Right forelimb (tissue), 1 donor: ENCODE measurements at regions not wholly inside any gene's neighbourhood (a gene's known extent, or its start where the extent isn't known, plus 50 kb on each side); places are given as distances from the start of the nearest gene placed in this dataset.
"Not testable (repeated sequence)": the region's sequence is repeated elsewhere in the genome, so short reads cannot be mapped to it uniquely, and the experiment has no call there.

ENCODE experiments used
- DNase-seq: peaks from one replicate; pipeline ENCODE4 v3.0.0-alpha.2; 2018

- no peak for DNase-seq
Measured at GRCh38 chr1:38608202-38608864, 251.2 kb downstream of the RRAGC start.

GRCh38 chr1:38607526-38607925 is 252.0 kb downstream of the RRAGC start:
- no peak for DNase-seq

DNA sequence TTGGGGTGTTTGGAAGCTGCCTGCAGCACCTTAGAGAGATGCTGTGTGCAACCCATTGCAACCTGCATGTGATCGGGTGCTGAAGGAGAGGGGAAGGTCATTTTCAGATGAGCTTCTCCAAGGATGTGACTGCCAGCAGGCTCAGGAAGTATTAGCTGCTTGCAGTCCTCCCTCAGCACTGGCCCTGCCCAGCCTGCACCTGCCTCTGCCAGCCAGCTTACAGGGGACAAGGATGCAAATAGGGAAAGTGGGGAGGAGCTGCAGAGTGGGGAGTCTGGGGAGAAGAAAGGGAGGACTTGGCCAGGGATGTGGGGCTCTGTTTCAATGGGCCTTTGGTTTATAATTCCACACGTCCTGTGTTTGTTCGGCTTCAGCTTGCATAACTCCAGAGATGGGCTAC is 254.5 kb downstream of the RRAGC start:
- no peak for DNase-seq

DNA sequence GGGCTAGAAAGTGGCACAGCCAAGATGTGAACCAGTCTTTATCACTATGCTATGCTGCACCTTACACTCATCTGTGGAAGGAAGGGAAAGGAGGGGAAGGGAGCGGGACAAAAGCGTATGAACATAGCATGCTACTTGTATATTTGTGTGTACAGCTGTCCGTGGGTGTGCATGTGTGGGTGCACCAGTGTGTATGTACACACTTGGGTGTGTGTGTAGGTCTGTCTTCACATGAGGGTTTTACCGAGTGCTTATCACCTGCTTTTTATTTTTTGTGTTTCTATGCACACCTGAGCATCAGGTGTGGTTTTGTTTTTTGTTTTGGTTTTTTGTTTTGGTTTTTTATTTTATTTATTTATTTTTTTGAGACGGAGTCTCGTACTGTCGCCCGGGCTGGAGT is 255.7 kb downstream of the RRAGC start:
- no peak for DNase-seq

GRCh38 chr1:38600905-38601304 is 258.7 kb downstream of the RRAGC start:
- no peak for DNase-seq

GRCh38 chr1:38600286-38600685 is 259.3 kb downstream of the RRAGC start:
- no peak for DNase-seq

- no peak for DNase-seq
Measured at GRCh38 chr1:38598118-38598517, 261.5 kb downstream of the RRAGC start.

DNA sequence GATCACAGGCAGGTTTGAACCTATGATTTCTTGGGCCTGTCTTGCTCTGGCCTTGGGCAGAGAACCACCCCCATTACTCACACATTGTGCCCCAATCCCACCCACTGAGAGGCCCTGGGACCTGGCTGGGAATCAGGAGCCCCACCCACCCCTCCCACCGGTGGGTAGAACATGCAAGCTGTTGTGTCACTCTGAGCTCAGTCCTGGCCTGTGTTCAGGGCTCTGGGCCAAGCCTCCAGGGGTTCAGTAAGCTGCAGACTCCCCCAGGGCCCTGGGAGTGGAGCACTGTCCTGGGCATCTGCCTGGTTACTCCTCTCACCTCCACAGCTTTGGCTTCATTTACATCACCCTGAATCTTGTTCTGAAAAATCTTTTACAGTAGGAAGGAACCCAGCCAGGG is 270.5 kb downstream of the RRAGC start:
- DNase-seq: no peak

- no peak for DNase-seq
Measured at GRCh38 chr1:38587766-38588165, 271.8 kb downstream of the RRAGC start.

DNA sequence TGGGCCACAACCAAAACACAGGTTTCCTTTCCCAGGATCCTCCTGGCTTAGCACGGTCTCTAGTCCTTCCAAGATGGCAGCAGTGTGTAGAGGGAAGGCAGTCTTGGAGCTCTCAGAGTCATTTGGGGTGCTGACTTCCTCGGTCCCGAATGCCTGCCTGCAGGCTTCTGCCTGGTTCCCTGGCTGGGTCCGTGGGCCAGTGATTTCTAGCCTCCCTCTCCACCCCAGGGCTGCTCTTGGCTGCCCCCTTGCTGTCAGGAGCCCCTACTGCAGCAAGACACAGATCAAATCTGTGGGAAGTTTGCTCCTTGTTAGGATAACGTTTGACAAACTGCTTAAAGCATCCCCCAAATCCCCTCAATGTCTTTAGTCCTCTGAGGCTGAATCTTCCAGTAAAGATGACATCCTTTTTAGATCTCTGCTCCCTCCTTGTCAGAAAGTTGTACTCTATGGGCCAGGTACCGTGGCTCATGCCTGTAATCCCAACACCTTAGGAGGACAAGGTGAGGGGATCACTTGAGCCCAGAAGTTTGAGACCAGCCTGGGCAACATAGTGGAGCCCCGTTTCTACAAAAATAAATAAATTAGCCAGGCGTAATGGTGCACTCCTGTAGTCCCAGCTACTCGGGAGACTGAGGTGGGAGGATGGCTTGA is 272.5 kb downstream of the RRAGC start:
- no peak for DNase-seq

DNA sequence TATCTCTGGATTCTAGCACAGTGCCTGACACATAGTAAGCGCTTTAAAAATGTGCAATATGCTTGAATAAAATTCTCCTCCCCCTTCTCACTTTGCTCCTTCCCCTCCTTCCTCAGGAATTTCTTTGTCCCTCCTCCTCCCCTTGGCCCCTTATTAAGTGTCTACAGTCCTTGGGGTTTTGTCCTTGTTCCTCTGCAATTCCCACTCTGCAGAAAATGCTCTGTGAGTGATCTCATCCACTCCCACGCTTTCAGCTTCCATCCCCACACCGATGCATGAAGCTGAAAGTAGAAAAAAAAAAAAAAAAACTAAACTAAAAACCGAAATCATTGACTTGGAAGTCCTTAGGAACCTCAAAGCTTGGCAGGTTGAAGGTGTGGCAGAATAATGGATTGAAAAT is 273.6 kb downstream of the RRAGC start:
- DNase-seq: no peak

DNA sequence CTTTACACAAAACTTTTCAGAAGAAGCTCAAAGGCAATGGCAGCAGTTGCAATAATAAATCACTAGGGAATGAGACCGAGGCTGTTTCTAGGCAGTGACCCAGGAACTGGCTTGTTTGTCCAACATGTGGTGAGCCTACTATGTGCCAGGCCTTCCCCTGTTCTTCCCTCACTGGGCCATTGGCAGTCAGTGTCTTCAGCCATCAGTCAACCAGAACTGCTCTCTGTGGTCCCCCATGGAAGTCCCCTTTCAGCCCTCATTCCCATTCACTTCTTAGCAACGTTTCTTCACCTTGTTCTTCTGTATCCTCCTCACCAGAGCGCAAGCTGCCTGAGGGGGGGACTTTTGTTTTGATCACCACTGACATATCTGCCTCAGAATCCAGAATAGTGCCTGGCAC is 274.1 kb downstream of the RRAGC start:
- DNase-seq: no peak

- DNase-seq: no peak
Measured at GRCh38 chr1:38584448-38585355, 274.9 kb downstream of the RRAGC start.

- not testable (repeated sequence) for DNase-seq
Measured at GRCh38 chr1:38583287-38583686, 276.3 kb downstream of the RRAGC start.

DNA sequence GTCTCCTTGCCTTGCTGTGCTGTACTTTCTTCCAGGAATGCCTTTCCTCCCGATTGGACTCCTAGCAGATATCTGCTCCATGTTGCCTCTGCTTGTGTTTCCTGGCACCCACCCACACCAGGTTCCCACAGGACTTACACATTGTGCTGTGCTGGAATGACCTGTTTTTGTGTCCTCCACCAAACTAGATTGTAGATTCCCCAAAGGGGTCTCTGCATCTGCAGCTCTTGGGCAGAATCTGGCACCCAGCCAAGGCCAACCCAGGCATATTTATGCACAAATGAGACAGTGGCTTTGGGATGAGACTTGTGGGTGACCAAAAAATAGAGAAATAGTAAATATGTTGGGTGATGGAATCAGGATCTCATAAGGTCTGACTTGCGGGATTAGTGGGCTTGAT is 278.2 kb downstream of the RRAGC start:
- DNase-seq: no peak

DNA sequence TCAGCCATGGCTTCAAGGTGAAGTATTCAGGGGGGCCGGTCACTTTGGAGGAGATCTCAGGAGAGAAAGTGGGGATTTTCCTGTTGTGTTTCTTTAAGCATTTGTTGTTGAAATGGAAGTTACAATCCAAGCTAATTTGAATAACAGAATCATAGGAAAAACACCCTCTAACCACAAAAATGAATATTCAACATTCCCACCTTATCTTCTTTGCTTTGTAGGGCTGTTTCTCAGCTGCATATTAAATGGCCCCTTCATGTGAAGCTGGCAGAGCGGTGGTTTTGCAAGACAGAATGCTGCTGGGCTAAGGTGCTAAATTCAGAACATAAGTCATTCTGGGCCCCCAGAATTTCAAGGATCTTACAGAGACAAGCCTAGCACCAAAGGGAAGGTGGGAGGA is 279.0 kb downstream of the RRAGC start:
- DNase-seq: no peak

DNA sequence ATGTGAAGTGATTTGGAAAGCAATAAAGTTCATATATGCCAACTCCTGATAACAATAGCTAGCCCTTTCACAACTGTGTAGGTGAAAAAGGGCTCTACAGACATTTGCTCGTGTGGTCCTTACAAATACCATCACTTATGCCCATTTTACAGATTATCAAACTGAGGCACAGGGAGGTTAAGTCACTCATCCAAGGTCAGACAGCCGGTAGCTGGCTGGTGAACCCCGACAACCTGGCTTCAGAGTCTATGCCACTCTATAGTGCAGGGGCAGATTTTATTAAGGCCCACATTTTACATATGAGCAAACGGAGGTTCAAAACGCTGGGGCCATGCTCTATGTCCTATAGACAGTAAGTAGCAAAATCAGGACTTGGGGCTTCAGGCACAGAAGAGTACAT is 280.5 kb downstream of the RRAGC start:
- DNase-seq: no peak

DNA sequence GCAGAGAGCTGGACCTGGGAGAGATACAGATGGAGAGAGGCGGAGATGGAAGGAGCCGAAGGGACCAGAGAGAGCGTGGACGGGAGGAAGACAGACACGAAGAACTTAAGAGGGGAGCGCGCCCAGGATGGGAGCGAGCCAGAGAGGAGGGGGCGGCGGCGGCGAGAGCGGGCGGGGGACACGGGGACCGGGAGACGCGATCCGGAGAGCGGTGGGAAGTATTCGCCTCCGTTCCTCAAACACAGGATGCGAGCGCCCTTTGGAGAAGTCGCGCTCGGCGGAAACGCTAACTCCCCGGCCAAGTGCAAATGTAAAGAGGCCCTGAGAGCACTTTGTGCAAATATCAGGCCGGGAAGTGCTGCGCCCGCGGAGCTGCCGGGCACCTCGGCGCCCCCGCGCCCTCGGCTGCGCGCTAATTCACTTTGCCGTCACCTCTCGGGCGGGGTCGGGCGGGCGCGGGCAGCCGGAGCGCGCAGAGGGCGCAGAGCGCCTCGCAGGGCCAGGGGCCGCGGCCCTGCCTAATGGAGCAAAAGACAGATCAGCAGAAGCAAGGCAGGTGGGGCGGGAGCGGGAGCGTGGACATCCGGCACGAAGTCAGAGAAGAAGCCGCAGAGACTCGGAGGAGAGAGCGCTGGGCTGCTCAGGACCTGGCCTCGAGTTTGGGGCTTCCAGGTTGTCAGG is 281.2 kb downstream of the RRAGC start:
- no peak for DNase-seq

DNA sequence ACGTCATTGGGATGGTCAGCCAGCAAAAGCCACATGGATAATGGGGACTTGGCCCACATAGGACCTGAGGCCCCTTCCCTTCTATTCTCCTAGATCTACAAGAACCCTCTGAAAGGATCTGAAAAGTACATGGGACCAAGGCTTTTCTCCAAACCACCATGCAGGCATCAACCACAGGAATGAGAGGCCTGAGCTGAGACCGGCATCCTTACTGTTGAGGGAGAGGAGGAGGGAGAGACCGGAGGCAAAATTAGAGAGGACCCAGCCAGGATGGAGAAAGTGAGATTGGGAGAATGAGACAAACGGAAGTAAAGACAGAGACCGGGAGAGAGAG is 281.7 kb downstream of the RRAGC start:
- no peak for DNase-seq

- DNase-seq: no peak
Measured at GRCh38 chr1:38577385-38577784, 282.2 kb downstream of the RRAGC start.

GRCh38 chr1:38576241-38576640 is 283.3 kb downstream of the RRAGC start:
- DNase-seq: no peak

- no peak for DNase-seq
Measured at GRCh38 chr1:38571726-38572125, 287.8 kb downstream of the RRAGC start.

DNA sequence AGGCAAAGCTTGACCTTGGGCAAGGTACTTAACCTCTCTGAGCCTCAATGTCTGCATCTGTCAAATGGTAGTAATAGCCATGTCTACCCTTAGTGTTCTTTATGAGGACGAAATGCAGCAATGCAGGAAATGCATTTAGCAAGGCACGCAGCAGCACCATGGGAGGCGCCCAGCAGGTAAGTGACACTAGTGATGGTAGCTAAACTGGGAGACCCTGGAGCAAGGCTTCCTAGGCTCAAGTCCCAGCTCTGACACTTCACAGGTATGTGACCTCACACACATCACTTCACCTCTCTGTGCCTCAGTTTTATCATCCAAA is 289.0 kb downstream of the RRAGC start:
- no peak for DNase-seq
